ENCODE measurements at regions not wholly inside any gene's neighbourhood (a gene's known extent, or its start where the extent isn't known, plus 50 kb on each side); places are given as distances from the start of the nearest gene placed in this dataset.

GRCh38 chr1:221138516-221138915 lies 259.3 kb downstream of the HLX start:
- Histone ChIP-seq H3K9me3 (ENCODE audit: low read length) (no peaks in the 10 kb centered on the region), H3K9ac (ENCODE audit: low read length) (no peak overlapping the region), H3K27ac (ENCODE audit: low read length) (no peak overlapping the region), H3K4me3 (ENCODE audit: low read length) (no peak overlapping the region), H3K4me2 (ENCODE audit: low read length) (no peak overlapping the region), H3K9me2 (ENCODE audit: insufficient read depth, low read length) (no peaks in the 10 kb centered on the region), H3K79me2 (replicated peaks; ENCODE audit: insufficient read depth, low read length) (no peaks in the 10 kb centered on the region), H4K20me1 (ENCODE audit: insufficient read depth) (no peaks in the 10 kb centered on the region), H3K27me3 (ENCODE audit: insufficient read depth, low read depth, low read length) (no peaks in the 10 kb centered on the region), H3K36me3 (ENCODE audit: insufficient read depth, low read length) (no peaks in the 10 kb centered on the region), H2AFZ (ENCODE audit: low read depth, low read length) (no peak overlapping the region), H3F3A (ENCODE audit: insufficient read depth, low read length, poor library complexity, severe bottlenecking) (no peaks in the 10 kb centered on the region)
- no peak for TF ChIP-seq REST (IDR thresholded peaks at IDR 0.05; ENCODE audit: borderline replicate concordance)
- TF ChIP-seq EP300 (conservative IDR thresholded peaks at IDR 0.05; ENCODE audit: poor library complexity, severe bottlenecking) = no peak
- TF ChIP-seq RAD21 (conservative IDR thresholded peaks at IDR 0.05) = no peak
- no peak for TF ChIP-seq EZH2 (IDR thresholded peaks at IDR 0.05; ENCODE audit: borderline replicate concordance, insufficient read depth, low read length, poor library complexity, severe bottlenecking)
- TF ChIP-seq POLR2AphosphoS5 (IDR thresholded peaks at IDR 0.05) = no peak
- TF ChIP-seq MXI1 (conservative IDR thresholded peaks at IDR 0.05; ENCODE audit: poor library complexity, severe bottlenecking) = no peak
- TF ChIP-seq TAF1 (IDR thresholded peaks at IDR 0.05; ENCODE audit: low read depth) = no peak
- TF ChIP-seq CTCF (IDR thresholded peaks at IDR 0.05; ENCODE audit: poor library complexity, severe bottlenecking) = no peak
- no peak for TF ChIP-seq SMC3 (conservative IDR thresholded peaks at IDR 0.05; ENCODE audit: poor library complexity)

- Histone ChIP-seq H3K79me2 (replicated peaks; ENCODE audit: insufficient read depth, low read length) (no peaks in the 10 kb centered on the region), H3K36me3 (ENCODE audit: insufficient read depth, low read length) (no peaks in the 10 kb centered on the region), H2AFZ (ENCODE audit: low read depth, low read length) (no peak overlapping the region), H3K27ac (ENCODE audit: low read length) (no peak overlapping the region), H3K9me3 (ENCODE audit: low read length) (no peaks in the 10 kb centered on the region), H3K4me3 (ENCODE audit: low read length) (no peak overlapping the region), H4K20me1 (ENCODE audit: insufficient read depth) (no peaks in the 10 kb centered on the region), H3F3A (ENCODE audit: insufficient read depth, low read length, poor library complexity, severe bottlenecking) (no peaks in the 10 kb centered on the region), H3K27me3 (ENCODE audit: insufficient read depth, low read depth, low read length) (no peaks in the 10 kb centered on the region), H3K4me2 (ENCODE audit: low read length) (no peak overlapping the region), H3K9ac (ENCODE audit: low read length) (no peak overlapping the region), H3K9me2 (ENCODE audit: insufficient read depth, low read length) (no peaks in the 10 kb centered on the region)
- no peak for TF ChIP-seq REST (IDR thresholded peaks at IDR 0.05; ENCODE audit: borderline replicate concordance)
- TF ChIP-seq POLR2AphosphoS5 (IDR thresholded peaks at IDR 0.05) = no peak
- TF ChIP-seq EZH2 (IDR thresholded peaks at IDR 0.05; ENCODE audit: borderline replicate concordance, insufficient read depth, low read length, poor library complexity, severe bottlenecking) = no peak
- no peak for TF ChIP-seq SMC3 (conservative IDR thresholded peaks at IDR 0.05; ENCODE audit: poor library complexity)
- TF ChIP-seq CTCF (IDR thresholded peaks at IDR 0.05; ENCODE audit: poor library complexity, severe bottlenecking) = no peak
- TF ChIP-seq EP300 (conservative IDR thresholded peaks at IDR 0.05; ENCODE audit: poor library complexity, severe bottlenecking) = no peak
- TF ChIP-seq MXI1 (conservative IDR thresholded peaks at IDR 0.05; ENCODE audit: poor library complexity, severe bottlenecking) = no peak
- TF ChIP-seq TAF1 (IDR thresholded peaks at IDR 0.05; ENCODE audit: low read depth) = no peak
- no peak for TF ChIP-seq RAD21 (conservative IDR thresholded peaks at IDR 0.05)
Observed at GRCh38 chr1:221139991-221140390, 260.7 kb downstream of the HLX start.
